Stomach (tissue), 4 donors: ENCODE measurements at regions not wholly inside any gene's neighbourhood (a gene's known extent, or its start where the extent isn't known, plus 50 kb on each side); places are given as distances from the start of the nearest gene placed in this dataset.

Source experiments
- POLR2A ChIP-seq, 4 donors: fragments of 450-650 bp; IDR thresholded peaks; one replicate each; pipeline ENCODE4 v1.6.1; 2016; ENCODE audit warnings: antibody characterized with exemption in 4 of 4, control low read depth in 2 of 4, mild to moderate bottlenecking in 1 of 4, moderate library complexity in 1 of 4
- POLR2AphosphoS5 ChIP-seq, 3 donors: sonication (generic); formaldehyde crosslinking; IDR thresholded peaks; one replicate each; pipeline ENCODE4 v1.6.1; 2016; ENCODE audit warnings: antibody characterized with exemption in 3 of 3
- TF ChIP-seq, protein P1 (sequence below), 7 experiments: fragments of 450-650 bp in 4 of 7; fragments of 200-600 bp in 3 of 7; sonication (generic) in 3 of 7; IDR thresholded peaks; one replicate each; pipeline ENCODE4 v1.5.1; 2016 to 2019; ENCODE audit warnings: antibody characterized with exemption in 7 of 7, control low read depth in 2 of 7, mild to moderate bottlenecking in 1 of 7

GRCh38 chr4:68748181-68748991, 67.4 kb upstream of the UGT2B10 start:
- TF ChIP-seq POLR2AphosphoS5 (IDR thresholded peaks at IDR 0.05) (no peak), POLR2A (IDR thresholded peaks at IDR 0.05) (no peak)
- TF ChIP-seq, protein P1, sequence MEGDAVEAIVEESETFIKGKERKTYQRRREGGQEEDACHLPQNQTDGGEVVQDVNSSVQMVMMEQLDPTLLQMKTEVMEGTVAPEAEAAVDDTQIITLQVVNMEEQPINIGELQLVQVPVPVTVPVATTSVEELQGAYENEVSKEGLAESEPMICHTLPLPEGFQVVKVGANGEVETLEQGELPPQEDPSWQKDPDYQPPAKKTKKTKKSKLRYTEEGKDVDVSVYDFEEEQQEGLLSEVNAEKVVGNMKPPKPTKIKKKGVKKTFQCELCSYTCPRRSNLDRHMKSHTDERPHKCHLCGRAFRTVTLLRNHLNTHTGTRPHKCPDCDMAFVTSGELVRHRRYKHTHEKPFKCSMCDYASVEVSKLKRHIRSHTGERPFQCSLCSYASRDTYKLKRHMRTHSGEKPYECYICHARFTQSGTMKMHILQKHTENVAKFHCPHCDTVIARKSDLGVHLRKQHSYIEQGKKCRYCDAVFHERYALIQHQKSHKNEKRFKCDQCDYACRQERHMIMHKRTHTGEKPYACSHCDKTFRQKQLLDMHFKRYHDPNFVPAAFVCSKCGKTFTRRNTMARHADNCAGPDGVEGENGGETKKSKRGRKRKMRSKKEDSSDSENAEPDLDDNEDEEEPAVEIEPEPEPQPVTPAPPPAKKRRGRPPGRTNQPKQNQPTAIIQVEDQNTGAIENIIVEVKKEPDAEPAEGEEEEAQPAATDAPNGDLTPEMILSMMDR (IDR thresholded peaks at IDR 0.05) = no peak
